SU-DHL-6 (cell line): ENCODE measurements at regions not wholly inside any gene's neighbourhood (a gene's known extent, or its start where the extent isn't known, plus 50 kb on each side); places are given as distances from the start of the nearest gene placed in this dataset.

ENCODE experiments used
- H2AFZ ChIP-seq: fragments of 200-600 bp; sonication (generic); 2 replicates; pipeline ENCODE4 v1.6.1; 2014; ENCODE audit warnings: low read depth, mild to moderate bottlenecking, moderate library complexity, mixed read lengths, antibody characterized with exemption, low read length; ENCODE audit not compliant: severe bottlenecking
- H3F3A ChIP-seq: fragments of 200-600 bp; shearing (Covaris generic); 2 replicates; pipeline ENCODE4 v1.6.0; 2016; ENCODE audit warnings: antibody characterized with exemption, mild to moderate bottlenecking; ENCODE audit not compliant: insufficient read depth
- H3K27ac ChIP-seq: fragments of 200-600 bp; sonication (generic); 2 replicates; pipeline ENCODE4 v1.5.1; 2016; ENCODE audit warnings: low read depth, mild to moderate bottlenecking, low read length, moderate library complexity, mixed read lengths
- H3K27me3 ChIP-seq: fragments of 200-600 bp; sonication (generic), shearing (Covaris generic); 2 replicates; pipeline ENCODE4 v1.6.0; 2014; ENCODE audit warnings: mild to moderate bottlenecking, low read length
- H3K36me3 ChIP-seq: fragments of 200-600 bp; sonication (generic); 2 replicates; pipeline ENCODE4 v1.6.1; 2014; ENCODE audit warnings: mild to moderate bottlenecking, low read length, mixed read lengths
- H3K4me2 ChIP-seq: fragments of 300-600, 200-600 bp; shearing (Covaris generic), sonication (generic); 2 replicates; pipeline ENCODE4 v1.6.0; 2014; ENCODE audit warnings: low read length, low read depth, mild to moderate bottlenecking; ENCODE audit not compliant: poor library complexity, severe bottlenecking
- H3K4me3 ChIP-seq: fragments of 200-600 bp; sonication (generic); 2 replicates; pipeline ENCODE4 v1.5.1; 2014; ENCODE audit warnings: antibody characterized with exemption, low read length, mild to moderate bottlenecking, mixed read lengths; ENCODE audit not compliant: insufficient read depth, poor library complexity, severe bottlenecking
- H3K79me2 ChIP-seq: fragments of 200-600 bp; sonication (generic); 2 replicates; pipeline ENCODE4 v1.6.1; 2014; ENCODE audit warnings: mild to moderate bottlenecking, low read length, moderate library complexity; ENCODE audit not compliant: insufficient read depth
- H3K9ac ChIP-seq: fragments of 200-600 bp; sonication (generic); 2 replicates; pipeline ENCODE4 v1.7.0; 2014; ENCODE audit warnings: mild to moderate bottlenecking, low read length
- H3K9me2 ChIP-seq: fragments of 200-600 bp; sonication (generic); replicated peaks from 2 replicates; pipeline ENCODE4 v1.6.1; 2014; ENCODE audit warnings: low read length; ENCODE audit not compliant: insufficient read depth
- H3K9me3 ChIP-seq: fragments of 200-600 bp; sonication (generic); 2 replicates; pipeline ENCODE4 v1.6.1; 2014; ENCODE audit warnings: low read length, mixed read lengths; ENCODE audit not compliant: insufficient read depth
- H4K20me1 ChIP-seq: fragments of 200-600 bp; sonication (generic); 2 replicates; pipeline ENCODE4 v1.6.1; 2014; ENCODE audit warnings: low read depth, mild to moderate bottlenecking, antibody characterized with exemption, low read length, moderate library complexity, mixed read lengths
- CTCF ChIP-seq: fragments of 200-600 bp; sonication (generic); IDR thresholded peaks from one replicate; pipeline ENCODE4 v1.5.1; 2017; ENCODE audit warnings: antibody characterized with exemption, mild to moderate bottlenecking, low read length, moderate library complexity; ENCODE audit not compliant: insufficient read depth, poor library complexity, severe bottlenecking
- EZH2phosphoT487 ChIP-seq: fragments of 200-600 bp; sonication (generic), shearing (Covaris generic); conservative IDR thresholded peaks from 2 replicates; pipeline ENCODE4 v1.6.1; 2018; ENCODE audit warnings: mild to moderate bottlenecking, antibody characterized with exemption, low read length, moderate library complexity, mixed read lengths

GRCh38 chr16:85221771-85222154 lies 109.5 kb upstream of the CIBAR2 start:
- Histone ChIP-seq H3K27ac (no peak overlapping the region), H4K20me1 (no peaks in the 10 kb centered on the region), H3K9me2 (no peaks in the 10 kb centered on the region), H2AFZ (no peak overlapping the region), H3K4me2 (no peak overlapping the region), H3K79me2 (no peaks in the 10 kb centered on the region), H3F3A (no peaks in the 10 kb centered on the region), H3K36me3 (no peaks in the 10 kb centered on the region), H3K9ac (no peak overlapping the region), H3K4me3 (no peak overlapping the region), H3K27me3 (no peaks in the 10 kb centered on the region), H3K9me3 (no peaks in the 10 kb centered on the region)
- no peak for TF ChIP-seq EZH2phosphoT487

GRCh38 chr16:85222155-85222863 lies 110.0 kb upstream of the CIBAR2 start:
- Histone ChIP-seq H3K79me2 (no peaks in the 10 kb centered on the region), H3K9me3 (no peaks in the 10 kb centered on the region), H3K4me3 (no peak overlapping the region), H3F3A (no peaks in the 10 kb centered on the region), H3K9ac (no peak overlapping the region), H3K27me3 (no peaks in the 10 kb centered on the region), H3K9me2 (no peaks in the 10 kb centered on the region), H3K36me3 (no peaks in the 10 kb centered on the region), H3K4me2 (no peak overlapping the region), H3K27ac (no peak overlapping the region), H2AFZ (no peak overlapping the region), H4K20me1 (no peaks in the 10 kb centered on the region)
- no peak for TF ChIP-seq CTCF
- no peak for TF ChIP-seq EZH2phosphoT487

DNA sequence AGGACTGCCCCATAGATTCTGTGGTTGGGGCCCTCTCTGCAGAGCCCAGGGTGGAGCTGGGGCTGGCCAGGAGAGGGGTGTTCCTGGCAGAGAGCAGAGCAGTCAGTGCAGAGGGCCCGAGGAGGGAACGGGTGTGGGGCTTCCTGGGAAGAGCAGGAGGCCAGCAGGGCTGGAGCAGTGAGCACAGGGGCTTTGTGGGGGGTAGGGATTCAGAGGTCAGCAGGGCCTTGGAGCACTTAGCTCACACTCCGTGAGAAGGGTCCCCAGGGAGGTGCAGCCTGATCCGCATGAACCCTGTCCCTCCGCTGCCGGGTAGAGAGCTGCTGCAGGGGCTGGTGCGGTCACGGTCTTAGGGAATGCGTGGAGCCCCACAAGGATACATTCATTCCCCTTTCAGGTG lies 113.0 kb upstream of the CIBAR2 start:
- H3K4me2 ChIP-seq = no peak overlapping the region
- H3K9me2 ChIP-seq = no peaks in the 10 kb centered on the region
- no peaks in the 10 kb centered on the region for H4K20me1 ChIP-seq
- no peak overlapping the region for H3K27ac ChIP-seq
- no peak overlapping the region for H3K9ac ChIP-seq
- no peak overlapping the region for H3K4me3 ChIP-seq
- TF ChIP-seq CTCF = no peak
- no peak for TF ChIP-seq EZH2phosphoT487
- H3F3A ChIP-seq = no peaks in the 10 kb centered on the region
- H3K9me3 ChIP-seq = no peaks in the 10 kb centered on the region
- H2AFZ ChIP-seq = no peak overlapping the region
- H3K27me3 ChIP-seq = no peaks in the 10 kb centered on the region
- no peaks in the 10 kb centered on the region for H3K36me3 ChIP-seq
- no peaks in the 10 kb centered on the region for H3K79me2 ChIP-seq

GRCh38 chr16:85225721-85226120 lies 113.4 kb upstream of the CIBAR2 start:
- H3K9ac ChIP-seq = no peak overlapping the region
- no peak overlapping the region for H3K4me3 ChIP-seq
- no peak overlapping the region for H3K27ac ChIP-seq
- no peaks in the 10 kb centered on the region for H3K36me3 ChIP-seq
- no peaks in the 10 kb centered on the region for H3K9me2 ChIP-seq
- no peak overlapping the region for H2AFZ ChIP-seq
- TF ChIP-seq CTCF (no peak), EZH2phosphoT487 (no peak)
- no peaks in the 10 kb centered on the region for H3K79me2 ChIP-seq
- no peaks in the 10 kb centered on the region for H3K27me3 ChIP-seq
- H3F3A ChIP-seq = no peaks in the 10 kb centered on the region
- no peak overlapping the region for H3K4me2 ChIP-seq
- H3K9me3 ChIP-seq = no peaks in the 10 kb centered on the region
- H4K20me1 ChIP-seq = no peaks in the 10 kb centered on the region
